Neural crest cell (in vitro differentiated cells): ENCODE measurements at regions not wholly inside any gene's neighbourhood (a gene's known extent, or its start where the extent isn't known, plus 50 kb on each side); places are given as distances from the start of the nearest gene placed in this dataset.

ENCODE experiments used
- DNase-seq: peaks from one replicate; pipeline ENCODE4 v3.0.0; 2021; ENCODE audit warnings: low read depth, mixed read lengths, low spot score
- H3K27ac Mint-ChIP-seq: one replicate; pipeline ENCODE4 v1.8.0; 2021; ENCODE audit warnings: mild to moderate bottlenecking, mixed read lengths; ENCODE audit not compliant: unreplicated experiment
- H3K27me3 Mint-ChIP-seq: 2 replicates; pipeline ENCODE4 v1.8.0; 2021; ENCODE audit warnings: low read depth, mild to moderate bottlenecking, mixed read lengths
- H3K36me3 Mint-ChIP-seq: 2 replicates; pipeline ENCODE4 v1.8.0; 2021; ENCODE audit warnings: low read depth, mild to moderate bottlenecking, mixed read lengths
- H3K4me1 Mint-ChIP-seq: 2 replicates; pipeline ENCODE4 v1.8.0; 2021; ENCODE audit warnings: mixed read lengths
- H3K4me3 Mint-ChIP-seq: one replicate; pipeline ENCODE4 v1.8.0; 2021; ENCODE audit warnings: mild to moderate bottlenecking, mixed read lengths
- H3K9me3 Mint-ChIP-seq: 2 replicates; pipeline ENCODE4 v1.8.0; 2021; ENCODE audit warnings: mixed read lengths
- TF ChIP-seq, protein P1 (sequence below): fragments of 200-600 bp; sonication (generic); conservative IDR thresholded peaks from 2 replicates; pipeline ENCODE4 v1.5.0; 2021; ENCODE audit warnings: antibody characterized with exemption, mild to moderate bottlenecking

DNA sequence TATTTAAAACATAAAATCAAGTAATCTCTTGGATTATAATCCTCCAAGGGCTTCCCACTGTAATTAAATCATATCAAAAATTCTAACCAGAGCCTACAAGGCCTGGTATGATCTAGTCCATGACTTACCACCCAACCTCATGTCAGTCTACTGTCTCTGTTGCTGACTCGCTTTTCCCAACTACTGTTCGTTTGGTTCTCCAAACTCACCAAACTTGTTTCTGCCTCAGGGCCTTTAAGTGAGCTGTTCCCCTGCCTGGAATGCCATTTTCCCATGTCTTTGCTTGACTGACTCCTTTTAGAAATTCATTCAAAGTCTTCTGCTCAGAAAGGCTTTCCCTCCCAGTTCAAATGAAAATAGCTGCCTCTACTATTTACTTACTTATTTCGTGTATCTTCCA lies 95.9 kb downstream of the ZC3H11B start:
- DNase-seq: no peak
- H3K27ac Mint-ChIP-seq: no peak overlapping the region
- H3K4me3 Mint-ChIP-seq: no peak overlapping the region
- H3K4me1 Mint-ChIP-seq: no peaks in the 10 kb centered on the region
- TF ChIP-seq, protein P1, sequence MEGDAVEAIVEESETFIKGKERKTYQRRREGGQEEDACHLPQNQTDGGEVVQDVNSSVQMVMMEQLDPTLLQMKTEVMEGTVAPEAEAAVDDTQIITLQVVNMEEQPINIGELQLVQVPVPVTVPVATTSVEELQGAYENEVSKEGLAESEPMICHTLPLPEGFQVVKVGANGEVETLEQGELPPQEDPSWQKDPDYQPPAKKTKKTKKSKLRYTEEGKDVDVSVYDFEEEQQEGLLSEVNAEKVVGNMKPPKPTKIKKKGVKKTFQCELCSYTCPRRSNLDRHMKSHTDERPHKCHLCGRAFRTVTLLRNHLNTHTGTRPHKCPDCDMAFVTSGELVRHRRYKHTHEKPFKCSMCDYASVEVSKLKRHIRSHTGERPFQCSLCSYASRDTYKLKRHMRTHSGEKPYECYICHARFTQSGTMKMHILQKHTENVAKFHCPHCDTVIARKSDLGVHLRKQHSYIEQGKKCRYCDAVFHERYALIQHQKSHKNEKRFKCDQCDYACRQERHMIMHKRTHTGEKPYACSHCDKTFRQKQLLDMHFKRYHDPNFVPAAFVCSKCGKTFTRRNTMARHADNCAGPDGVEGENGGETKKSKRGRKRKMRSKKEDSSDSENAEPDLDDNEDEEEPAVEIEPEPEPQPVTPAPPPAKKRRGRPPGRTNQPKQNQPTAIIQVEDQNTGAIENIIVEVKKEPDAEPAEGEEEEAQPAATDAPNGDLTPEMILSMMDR: no peak
- no peaks in the 10 kb centered on the region for H3K27me3 Mint-ChIP-seq
- H3K9me3 Mint-ChIP-seq: no peaks in the 10 kb centered on the region
- no peaks in the 10 kb centered on the region for H3K36me3 Mint-ChIP-seq

DNA sequence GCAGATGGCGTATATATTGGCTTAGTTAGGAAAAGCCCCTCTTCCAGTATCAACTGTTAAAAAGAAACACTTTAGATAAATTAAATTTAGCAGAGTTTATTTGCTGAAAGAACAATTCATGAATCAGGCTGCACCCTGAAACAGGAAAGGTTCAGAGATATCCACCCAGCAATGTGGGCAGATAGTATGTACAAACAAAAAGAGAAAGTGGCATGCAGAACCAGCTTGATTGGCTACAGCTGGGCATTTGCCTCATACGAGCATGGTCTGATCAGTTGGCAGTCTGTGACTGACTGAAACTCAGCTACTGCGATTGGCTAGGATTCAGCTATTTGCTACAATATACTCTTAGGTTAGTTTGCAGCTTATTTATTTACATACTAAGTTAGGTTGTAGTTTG lies 98.2 kb downstream of the ZC3H11B start:
- no peak for DNase-seq
- no peaks in the 10 kb centered on the region for H3K9me3 Mint-ChIP-seq
- no peaks in the 10 kb centered on the region for H3K4me1 Mint-ChIP-seq
- H3K27ac Mint-ChIP-seq: no peak overlapping the region
- TF ChIP-seq, protein P1: no peak
- H3K36me3 Mint-ChIP-seq: no peaks in the 10 kb centered on the region
- no peak overlapping the region for H3K4me3 Mint-ChIP-seq
- H3K27me3 Mint-ChIP-seq: no peaks in the 10 kb centered on the region

DNA sequence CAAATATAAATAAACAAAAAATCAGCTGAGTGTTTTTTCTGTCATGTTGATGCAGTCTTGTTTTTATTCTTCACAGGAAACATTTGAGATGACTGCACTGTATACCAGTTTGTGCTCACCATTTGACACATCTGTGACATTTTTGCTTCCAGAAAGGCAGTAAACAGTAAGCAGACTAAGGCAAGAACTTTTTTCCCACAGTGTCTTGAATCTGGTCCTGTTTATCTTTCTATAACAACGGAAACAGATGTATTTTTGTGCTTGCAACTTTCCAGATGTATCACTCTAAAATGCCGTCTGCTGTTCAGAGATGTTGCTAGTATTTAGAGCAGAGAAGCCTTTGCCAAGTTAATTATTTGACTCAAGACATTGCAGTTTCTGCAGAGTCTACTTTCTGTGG lies 105.5 kb downstream of the ZC3H11B start:
- TF ChIP-seq, protein P1: no peak
- no peaks in the 10 kb centered on the region for H3K4me1 Mint-ChIP-seq
- H3K27ac Mint-ChIP-seq: no peak overlapping the region
- no peaks in the 10 kb centered on the region for H3K9me3 Mint-ChIP-seq
- no peaks in the 10 kb centered on the region for H3K36me3 Mint-ChIP-seq
- no peaks in the 10 kb centered on the region for H3K27me3 Mint-ChIP-seq
- no peak for DNase-seq
- no peak overlapping the region for H3K4me3 Mint-ChIP-seq

DNA sequence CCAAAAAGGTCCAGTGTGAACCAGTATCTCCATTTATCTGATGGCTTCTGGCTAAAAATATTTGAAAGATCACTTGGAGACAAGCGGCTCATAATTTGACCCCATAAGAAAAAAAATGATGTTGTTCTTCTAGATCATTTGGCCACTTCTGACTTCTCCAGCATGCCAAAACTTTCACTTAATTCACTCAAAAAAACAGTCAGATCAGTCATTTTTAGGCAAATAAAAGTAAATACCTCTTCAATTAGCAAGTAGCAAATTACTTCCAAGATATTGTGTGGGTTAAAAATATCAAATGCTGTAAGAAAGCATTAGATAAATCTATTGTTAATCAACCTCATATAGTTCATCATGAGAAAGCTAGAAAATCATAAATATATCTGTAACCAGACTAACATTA lies 106.0 kb downstream of the ZC3H11B start:
- Mint-ChIP-seq H3K4me1 (no peaks in the 10 kb centered on the region), H3K27ac (no peak overlapping the region), H3K4me3 (no peak overlapping the region), H3K36me3 (no peaks in the 10 kb centered on the region), H3K27me3 (no peaks in the 10 kb centered on the region), H3K9me3 (no peaks in the 10 kb centered on the region)
- no peak for DNase-seq
- TF ChIP-seq, protein P1: no peak

DNA sequence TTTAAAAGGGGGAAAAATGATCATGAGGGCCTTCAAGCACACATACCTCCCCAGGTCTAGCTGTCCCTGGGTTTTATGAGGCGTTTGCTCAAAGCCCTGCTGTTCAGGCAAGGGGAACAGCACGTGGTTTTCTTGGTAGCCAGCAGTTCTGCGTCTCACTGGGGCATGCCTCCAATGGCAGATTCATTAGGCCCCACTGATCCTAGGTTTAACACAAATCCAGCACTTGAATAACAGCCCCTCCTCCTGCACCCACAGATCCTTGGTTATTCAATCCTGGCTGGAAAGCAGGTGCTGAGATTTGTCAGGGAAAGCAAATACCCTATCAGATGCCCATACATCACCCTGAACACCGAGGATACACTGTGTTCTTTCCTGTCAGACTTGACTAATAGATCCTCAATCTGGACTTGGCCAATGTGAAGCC lies 106.4 kb downstream of the ZC3H11B start:
- TF ChIP-seq, protein P1: no peak
- no peaks in the 10 kb centered on the region for H3K9me3 Mint-ChIP-seq
- no peak for DNase-seq
- H3K4me1 Mint-ChIP-seq: no peaks in the 10 kb centered on the region
- no peaks in the 10 kb centered on the region for H3K27me3 Mint-ChIP-seq
- H3K27ac Mint-ChIP-seq: no peak overlapping the region
- no peaks in the 10 kb centered on the region for H3K36me3 Mint-ChIP-seq
- H3K4me3 Mint-ChIP-seq: no peak overlapping the region

DNA sequence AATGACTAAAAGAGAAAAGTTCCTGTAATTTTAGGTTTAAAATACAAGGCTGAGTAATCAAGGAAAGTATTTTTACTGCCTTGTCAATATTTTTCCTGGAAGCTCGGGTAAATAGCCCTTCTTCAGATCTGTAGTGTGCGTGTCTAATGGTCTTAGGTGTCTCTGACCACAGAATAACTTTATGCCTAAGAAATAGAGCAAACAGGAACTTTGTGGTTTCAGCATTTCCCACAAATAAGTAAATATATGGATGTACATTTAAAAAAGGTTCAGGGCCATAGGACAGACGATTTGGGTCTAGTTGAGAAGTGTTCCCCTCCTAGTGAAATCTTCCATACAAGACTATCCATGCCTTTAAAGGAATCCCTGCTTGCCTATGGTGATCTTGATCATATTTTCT lies 107.0 kb downstream of the ZC3H11B start:
- no peak overlapping the region for H3K27ac Mint-ChIP-seq
- DNase-seq: no peak
- H3K36me3 Mint-ChIP-seq: no peaks in the 10 kb centered on the region
- no peak overlapping the region for H3K4me3 Mint-ChIP-seq
- TF ChIP-seq, protein P1: no peak
- H3K27me3 Mint-ChIP-seq: no peaks in the 10 kb centered on the region
- no peaks in the 10 kb centered on the region for H3K9me3 Mint-ChIP-seq
- no peaks in the 10 kb centered on the region for H3K4me1 Mint-ChIP-seq
